OCI-LY1 (cell line): ENCODE measurements at regions not wholly inside any gene's neighbourhood (a gene's known extent, or its start where the extent isn't known, plus 50 kb on each side); places are given as distances from the start of the nearest gene placed in this dataset.

Experiments used
- H2AFZ ChIP-seq: fragments of 200-600 bp; sonication (generic), shearing (Covaris generic); 2 replicates; pipeline ENCODE4 v1.6.0; 2014; ENCODE audit warnings: antibody characterized with exemption, mild to moderate bottlenecking, low read length
- H3F3A ChIP-seq: fragments of 200-600 bp; sonication (generic), shearing (Covaris generic); 2 replicates; pipeline ENCODE4 v1.6.0; 2014; ENCODE audit warnings: mild to moderate bottlenecking, antibody characterized with exemption, low read length, moderate library complexity; ENCODE audit not compliant: insufficient read depth
- H3K27ac ChIP-seq: fragments of 200-600 bp; sonication (generic); 2 replicates; pipeline ENCODE4 v1.5.1; 2014; ENCODE audit warnings: low read length, mixed run types, mild to moderate bottlenecking, low read depth; ENCODE audit not compliant: poor library complexity, severe bottlenecking
- H3K27me3 ChIP-seq: fragments of 200-600 bp; sonication (generic); 2 replicates; pipeline ENCODE4 v1.6.0; 2014; ENCODE audit warnings: antibody characterized with exemption, mild to moderate bottlenecking, low read length, moderate library complexity; ENCODE audit not compliant: insufficient read depth
- H3K36me3 ChIP-seq: fragments of 200-600 bp; sonication (generic); 2 replicates; pipeline ENCODE4 v1.6.1; 2014; ENCODE audit warnings: mild to moderate bottlenecking, antibody characterized with exemption, low read length, moderate library complexity, mixed read lengths; ENCODE audit not compliant: insufficient read depth
- H3K4me1 ChIP-seq: fragments of 200-600 bp; sonication (generic); 2 replicates; pipeline ENCODE4 v1.5.1; 2014; ENCODE audit warnings: mild to moderate bottlenecking, low read length, moderate library complexity; ENCODE audit not compliant: insufficient read depth, severe bottlenecking
- H3K4me2 ChIP-seq: fragments of 200-600 bp; sonication (generic), shearing (Covaris generic); 2 replicates; pipeline ENCODE4 v1.6.1; 2014; ENCODE audit warnings: low read length
- H3K4me3 ChIP-seq: fragments of 200-600 bp; sonication (generic); 2 replicates; pipeline ENCODE4 v1.5.1; 2014; ENCODE audit warnings: low read length, low read depth, mild to moderate bottlenecking, mixed read lengths; ENCODE audit not compliant: poor library complexity, severe bottlenecking
- H3K79me2 ChIP-seq: fragments of 200-600 bp; shearing (Covaris generic); 2 replicates; pipeline ENCODE4 v1.6.1; 2016; ENCODE audit warnings: mixed run types, low read length, mixed read lengths; ENCODE audit not compliant: insufficient read depth
- H3K9ac ChIP-seq: fragments of 200-600 bp; sonication (generic), shearing (Covaris generic); 2 replicates; pipeline ENCODE4 v1.6.1; 2014; ENCODE audit warnings: mild to moderate bottlenecking, low read length, mixed read lengths
- H3K9me2 ChIP-seq: fragments of 200-600 bp; sonication (generic), shearing (Covaris generic); 2 replicates; pipeline ENCODE4 v1.6.1; 2014; ENCODE audit warnings: low read depth, mild to moderate bottlenecking, low read length, mixed read lengths
- H3K9me3 ChIP-seq: fragments of 200-600 bp; shearing (Covaris generic); 2 replicates; pipeline ENCODE4 v1.6.1; 2014; ENCODE audit warnings: low read length, mixed read lengths
- H4K20me1 ChIP-seq: fragments of 200-600 bp; sonication (generic), shearing (Covaris generic); 2 replicates; pipeline ENCODE4 v1.6.0; 2016; ENCODE audit warnings: mild to moderate bottlenecking, low read length; ENCODE audit not compliant: insufficient read depth
- CTCF ChIP-seq: fragments of 200-600 bp; sonication (generic), shearing (Covaris generic); IDR thresholded peaks from 2 replicates; pipeline ENCODE4 v1.5.1; 2017; ENCODE audit warnings: mild to moderate bottlenecking, antibody characterized with exemption, low read length, moderate library complexity, mixed read lengths
- EZH2 ChIP-seq: fragments of 200-600 bp; sonication (generic), shearing (Covaris generic); IDR thresholded peaks from 2 replicates; pipeline ENCODE4 v1.8.0; 2017; ENCODE audit warnings: borderline replicate concordance, mixed run types, mild to moderate bottlenecking, antibody characterized with exemption, low read length, moderate library complexity, mixed read lengths

- no peak overlapping the region for H3K4me2 ChIP-seq
These were observed 217.6 kb downstream of the TMEM167A start for GRCh38 chr5:82859451-82860140.

GRCh38 chr5:82858151-82859025 lies 218.8 kb downstream of the TMEM167A start:
- H2AFZ ChIP-seq, result no peak overlapping the region
- no peaks in the 10 kb centered on the region for H3F3A ChIP-seq
- H3K4me3 ChIP-seq, result no peak overlapping the region
- no peaks in the 10 kb centered on the region for H4K20me1 ChIP-seq
- H3K9me3 ChIP-seq, result no peaks in the 10 kb centered on the region
- no peak overlapping the region for H3K4me2 ChIP-seq
- no peaks in the 10 kb centered on the region for H3K27me3 ChIP-seq
- no peak overlapping the region for H3K27ac ChIP-seq
- no peaks in the 10 kb centered on the region for H3K9me2 ChIP-seq
- no peak overlapping the region for H3K9ac ChIP-seq
- no peaks in the 10 kb centered on the region for H3K79me2 ChIP-seq
- H3K36me3 ChIP-seq, result no peaks in the 10 kb centered on the region
- TF ChIP-seq EZH2, result no peak
- no peak for TF ChIP-seq CTCF
- no peaks in the 10 kb centered on the region for H3K4me1 ChIP-seq

More at GRCh38 chr5:82859451-82860140, 217.6 kb downstream of the TMEM167A start:
- Histone ChIP-seq H3K4me3 (no peak overlapping the region), H2AFZ (no peak overlapping the region), H3K79me2 (no peaks in the 10 kb centered on the region), H3K9me3 (no peaks in the 10 kb centered on the region), H3K36me3 (no peaks in the 10 kb centered on the region), H3K27me3 (no peaks in the 10 kb centered on the region), H3K9ac (no peak overlapping the region), H3K9me2 (no peaks in the 10 kb centered on the region), H4K20me1 (no peaks in the 10 kb centered on the region), H3F3A (no peaks in the 10 kb centered on the region), H3K4me1 (no peaks in the 10 kb centered on the region), H3K27ac (no peak overlapping the region)
- TF ChIP-seq EZH2 (no peak), CTCF (no peak)

- Histone ChIP-seq H2AFZ (no peak overlapping the region), H3F3A (no peaks in the 10 kb centered on the region), H3K4me3 (no peak overlapping the region), H3K4me2 (no peak overlapping the region), H3K4me1 (no peaks in the 10 kb centered on the region), H3K27ac (no peak overlapping the region), H3K79me2 (no peaks in the 10 kb centered on the region), H3K9me3 (no peaks in the 10 kb centered on the region), H3K36me3 (no peaks in the 10 kb centered on the region), H3K9ac (no peak overlapping the region), H4K20me1 (no peaks in the 10 kb centered on the region), H3K27me3 (no peaks in the 10 kb centered on the region), H3K9me2 (no peaks in the 10 kb centered on the region)
- TF ChIP-seq EZH2, result no peak
- TF ChIP-seq CTCF, result no peak
These were observed 221.2 kb downstream of the TMEM167A start for GRCh38 chr5:82855893-82856550.
